Kidney epithelial cell (primary cell): ENCODE measurements at regions not wholly inside any gene's neighbourhood (a gene's known extent, or its start where the extent isn't known, plus 50 kb on each side); places are given as distances from the start of the nearest gene placed in this dataset.

Experiments used
- DNase-seq: peaks from one replicate; pipeline ENCODE4 v3.0.0-alpha.2; 2010; ENCODE audit warnings: low read depth
- H3K27me3 ChIP-seq: 2 replicates; pipeline ENCODE4 v1.6.0; 2011; ENCODE audit warnings: low read length; ENCODE audit not compliant: control insufficient read depth, insufficient read depth
- H3K36me3 ChIP-seq: 2 replicates; pipeline ENCODE4 v1.5.1; 2011; ENCODE audit warnings: low read length; ENCODE audit not compliant: control insufficient read depth, insufficient read depth
- H3K4me3 ChIP-seq: 2 replicates; pipeline ENCODE4 v1.5.1; 2011; ENCODE audit warnings: low read depth, mild to moderate bottlenecking, control low read depth, low read length
- TF ChIP-seq, protein P1 (sequence below): IDR thresholded peaks from 2 replicates; pipeline ENCODE4 v1.5.1; 2011; ENCODE audit warnings: mild to moderate bottlenecking, moderate library complexity, low read length, control low read depth, inconsistent platforms; ENCODE audit not compliant: insufficient read depth, poor library complexity, severe bottlenecking

DNA sequence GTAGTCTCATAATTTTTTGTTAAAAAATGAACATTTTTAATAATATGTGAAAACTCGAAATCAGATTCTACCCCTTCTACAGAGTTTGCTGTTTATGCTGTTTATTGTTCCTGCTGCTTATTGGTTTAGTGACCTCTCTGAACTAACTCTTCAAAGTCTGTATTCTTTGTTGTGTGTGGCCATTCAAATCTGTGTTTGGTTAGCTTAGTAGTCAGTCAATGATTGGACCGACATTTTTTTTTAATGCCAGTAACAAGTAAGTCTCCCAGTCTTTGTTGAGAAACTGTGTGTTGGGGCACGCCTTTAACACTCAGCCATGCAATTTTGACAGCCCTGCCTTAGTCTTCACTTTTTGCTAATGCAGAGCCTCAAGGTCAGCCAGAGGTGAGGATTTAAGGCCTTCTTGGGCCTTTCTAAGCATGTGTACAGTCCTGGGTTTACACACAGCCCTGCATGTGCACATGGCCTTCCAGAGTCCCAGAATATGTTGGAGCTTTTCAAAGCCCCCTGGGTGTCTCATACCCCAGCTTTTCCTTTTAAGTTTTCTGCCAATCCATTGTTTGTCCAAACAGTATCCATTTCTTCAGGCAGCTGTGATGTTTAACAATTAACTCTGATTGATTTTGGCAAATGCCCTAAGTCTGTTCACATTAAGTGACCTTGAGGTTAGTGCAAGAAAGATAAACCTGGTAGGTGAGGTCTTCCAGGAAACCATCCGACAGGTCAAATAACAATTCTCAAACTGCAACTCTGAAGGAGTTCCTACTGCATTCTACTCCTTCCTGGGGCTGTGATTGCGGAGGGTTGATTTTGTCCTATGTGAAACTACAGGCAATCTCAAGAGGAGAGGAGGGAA lies 389.3 kb downstream of the PMP22 start:
- H3K36me3 ChIP-seq: no peaks in the 10 kb centered on the region
- no peaks in the 10 kb centered on the region for H3K27me3 ChIP-seq
- H3K4me3 ChIP-seq: no peak overlapping the region
- TF ChIP-seq, protein P1, sequence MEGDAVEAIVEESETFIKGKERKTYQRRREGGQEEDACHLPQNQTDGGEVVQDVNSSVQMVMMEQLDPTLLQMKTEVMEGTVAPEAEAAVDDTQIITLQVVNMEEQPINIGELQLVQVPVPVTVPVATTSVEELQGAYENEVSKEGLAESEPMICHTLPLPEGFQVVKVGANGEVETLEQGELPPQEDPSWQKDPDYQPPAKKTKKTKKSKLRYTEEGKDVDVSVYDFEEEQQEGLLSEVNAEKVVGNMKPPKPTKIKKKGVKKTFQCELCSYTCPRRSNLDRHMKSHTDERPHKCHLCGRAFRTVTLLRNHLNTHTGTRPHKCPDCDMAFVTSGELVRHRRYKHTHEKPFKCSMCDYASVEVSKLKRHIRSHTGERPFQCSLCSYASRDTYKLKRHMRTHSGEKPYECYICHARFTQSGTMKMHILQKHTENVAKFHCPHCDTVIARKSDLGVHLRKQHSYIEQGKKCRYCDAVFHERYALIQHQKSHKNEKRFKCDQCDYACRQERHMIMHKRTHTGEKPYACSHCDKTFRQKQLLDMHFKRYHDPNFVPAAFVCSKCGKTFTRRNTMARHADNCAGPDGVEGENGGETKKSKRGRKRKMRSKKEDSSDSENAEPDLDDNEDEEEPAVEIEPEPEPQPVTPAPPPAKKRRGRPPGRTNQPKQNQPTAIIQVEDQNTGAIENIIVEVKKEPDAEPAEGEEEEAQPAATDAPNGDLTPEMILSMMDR: no peak
- DNase-seq: no peak

DNA sequence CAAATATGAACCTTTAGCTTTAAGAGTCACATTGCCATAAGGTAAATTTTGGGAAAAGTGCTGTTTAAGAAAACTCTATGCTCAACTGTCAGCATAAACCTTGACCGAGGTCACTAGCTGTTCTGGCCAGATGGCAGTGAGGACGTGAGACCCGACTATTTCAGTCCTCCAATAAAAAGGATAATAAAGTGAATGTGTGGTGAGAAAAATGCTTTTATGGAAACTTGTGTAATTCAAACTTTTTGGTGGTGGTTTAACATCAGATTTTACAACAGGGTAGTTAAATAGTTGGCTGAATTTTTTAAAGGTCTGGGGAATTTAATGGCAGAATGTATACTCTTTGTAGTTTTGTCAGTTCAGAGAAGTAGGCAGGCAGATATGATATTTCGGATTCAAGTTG lies 391.1 kb downstream of the PMP22 start:
- TF ChIP-seq, protein P1: no peak
- H3K36me3 ChIP-seq: no peaks in the 10 kb centered on the region
- DNase-seq: no peak
- H3K27me3 ChIP-seq: no peaks in the 10 kb centered on the region
- no peak overlapping the region for H3K4me3 ChIP-seq

DNA sequence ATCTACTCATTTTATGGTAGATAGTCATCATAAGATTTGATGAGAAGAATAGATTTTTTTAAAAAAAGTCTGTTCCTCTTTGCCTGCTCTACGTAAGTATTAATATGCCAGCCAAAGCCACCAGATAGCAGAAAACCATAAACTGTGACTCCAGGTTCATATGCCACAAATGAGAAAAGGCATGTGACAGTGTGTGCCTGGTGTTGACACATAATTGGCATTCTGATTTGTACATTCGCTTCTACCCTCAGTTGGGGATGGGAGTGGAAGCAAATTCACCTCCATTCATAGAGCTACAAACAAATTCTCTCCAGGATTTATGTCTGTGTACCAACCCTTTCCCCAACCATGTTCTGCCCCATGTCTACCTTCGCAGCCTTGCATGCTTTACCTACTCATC lies 391.6 kb downstream of the PMP22 start:
- H3K4me3 ChIP-seq: no peak overlapping the region
- no peak for DNase-seq
- TF ChIP-seq, protein P1: no peak
- H3K27me3 ChIP-seq: no peaks in the 10 kb centered on the region
- no peaks in the 10 kb centered on the region for H3K36me3 ChIP-seq

DNA sequence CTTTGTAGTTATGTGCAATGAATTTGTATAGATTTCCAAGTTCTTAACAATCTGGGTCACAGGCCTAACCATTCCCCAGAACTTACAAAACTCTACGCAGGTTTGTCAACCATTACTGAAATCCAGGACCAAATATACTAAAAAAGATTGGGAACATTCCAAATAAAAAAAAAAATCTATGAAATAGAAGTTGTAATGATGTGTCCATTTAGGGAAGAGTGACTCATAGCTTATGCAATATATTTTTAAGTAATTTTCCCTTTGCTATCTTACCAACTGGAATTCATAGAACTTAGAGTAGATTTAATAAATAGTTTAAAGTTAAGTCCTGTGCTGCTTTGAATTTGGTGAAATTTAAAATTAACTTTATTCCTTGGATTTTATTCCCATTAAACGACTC lies 393.2 kb downstream of the PMP22 start:
- no peaks in the 10 kb centered on the region for H3K27me3 ChIP-seq
- no peak overlapping the region for H3K4me3 ChIP-seq
- no peak for DNase-seq
- H3K36me3 ChIP-seq: no peaks in the 10 kb centered on the region
- TF ChIP-seq, protein P1: no peak

DNA sequence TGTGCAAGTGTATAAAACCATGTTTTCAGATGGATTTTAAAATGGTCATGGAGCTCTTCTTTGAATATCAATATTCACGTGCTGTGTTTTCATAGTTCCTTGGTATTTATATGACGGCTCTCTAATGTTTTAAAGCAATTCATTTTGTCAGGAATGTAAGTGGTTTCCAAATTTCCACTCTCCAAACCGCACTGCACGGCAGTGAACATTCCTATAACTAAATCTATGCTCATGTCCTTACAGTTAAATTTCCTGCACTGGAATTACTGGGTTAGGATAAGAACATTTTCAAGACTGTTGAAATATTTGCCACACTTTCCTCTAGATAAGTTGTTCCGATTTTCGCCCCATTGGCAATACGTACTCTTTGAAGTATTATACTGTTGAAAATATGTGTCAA lies 398.9 kb downstream of the PMP22 start:
- Histone ChIP-seq H3K36me3 (no peaks in the 10 kb centered on the region), H3K4me3 (no peak overlapping the region), H3K27me3 (no peaks in the 10 kb centered on the region)
- TF ChIP-seq, protein P1: no peak
- no peak for DNase-seq

DNA sequence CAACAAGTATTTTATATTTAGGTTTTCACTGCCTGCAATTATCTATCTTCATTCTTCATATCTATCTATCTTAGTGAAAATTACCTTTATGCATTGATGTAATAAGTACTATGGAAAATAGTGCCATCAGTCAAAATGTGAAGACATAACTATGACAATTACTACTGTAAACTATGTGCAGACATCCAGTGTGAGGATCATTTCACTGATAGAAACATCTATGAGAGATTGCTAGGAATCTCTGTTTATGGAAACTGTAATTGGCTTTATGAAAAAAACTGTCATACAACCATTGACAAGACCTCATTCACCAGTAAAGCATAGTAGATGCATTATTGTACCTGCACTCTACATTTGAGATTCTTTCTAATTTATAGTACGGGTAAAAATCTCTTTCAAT lies 401.0 kb downstream of the PMP22 start:
- Histone ChIP-seq H3K27me3 (no peaks in the 10 kb centered on the region), H3K4me3 (no peak overlapping the region), H3K36me3 (no peaks in the 10 kb centered on the region)
- TF ChIP-seq, protein P1: no peak
- no peak for DNase-seq
